MCF 10A (cell line): ENCODE measurements at regions not wholly inside any gene's neighbourhood (a gene's known extent, or its start where the extent isn't known, plus 50 kb on each side); places are given as distances from the start of the nearest gene placed in this dataset.

ENCODE experiments used
- BruUV-seq: library from RNA; stranded (reverse); fragments of 400-500 nt; replicated peaks from 2 replicates; lab custom pipeline; 2021; lab: Mats Ljungman, UMichigan
- CTCF ChIA-PET: fragments of 300-600 bp; sonication (Branson Sonifier 250); formaldehyde crosslinking; extraction: SDS; loops from one replicate; lab custom pipeline; 2021; ENCODE audit warnings: antibody characterized with exemption, inconsistent platforms; lab: Yijun Ruan, JAX
- POLR2A ChIA-PET: fragments of 300-600, 350-650 bp; sonication (Branson Sonifier 250); formaldehyde crosslinking; extraction: SDS; loops from one replicate; lab custom pipeline; 2020; ENCODE audit warnings: antibody characterized with exemption, inconsistent platforms; lab: Yijun Ruan, JAX
- DNase-seq: peaks from one replicate; pipeline ENCODE4 v3.0.0-alpha.2; 2018; ENCODE audit not compliant: unreplicated experiment
- H3K27ac Mint-ChIP-seq: one replicate; pipeline ENCODE4 v1.8.0; 2022; ENCODE audit warnings: mild to moderate bottlenecking, low read depth, mixed read lengths; ENCODE audit not compliant: unreplicated experiment
- H3K27me3 Mint-ChIP-seq: one replicate; pipeline ENCODE4 v1.8.0; 2022; ENCODE audit warnings: mixed read lengths; ENCODE audit not compliant: insufficient read depth, unreplicated experiment
- H3K36me3 Mint-ChIP-seq: one replicate; pipeline ENCODE4 v1.8.0; 2022; ENCODE audit warnings: mild to moderate bottlenecking, moderate library complexity, mixed read lengths; ENCODE audit not compliant: insufficient read depth, unreplicated experiment
- H3K4me1 Mint-ChIP-seq: one replicate; pipeline ENCODE4 v1.8.0; 2022; ENCODE audit warnings: mixed read lengths; ENCODE audit not compliant: insufficient read depth, unreplicated experiment
- H3K4me3 Mint-ChIP-seq: one replicate; pipeline ENCODE4 v1.8.0; 2022; ENCODE audit warnings: mild to moderate bottlenecking, moderate library complexity, mixed read lengths; ENCODE audit not compliant: unreplicated experiment
- H3K9me3 Mint-ChIP-seq: one replicate; pipeline ENCODE4 v1.8.0; 2022; ENCODE audit warnings: mixed read lengths; ENCODE audit not compliant: unreplicated experiment
- intact Hi-C: fragments of 100-400 bp; cut with micrococcal nuclease; formaldehyde crosslinking; loops from 2 replicates; pipeline ENCODE4 v1.14.1; 2022
- TF ChIP-seq, protein P1 (sequence below): fragments of 200-600 bp; IDR thresholded peaks from one replicate; pipeline ENCODE4 v1.8.0; 2022; ENCODE audit warnings: antibody characterized with exemption, mild to moderate bottlenecking; ENCODE audit not compliant: unreplicated experiment

DNA sequence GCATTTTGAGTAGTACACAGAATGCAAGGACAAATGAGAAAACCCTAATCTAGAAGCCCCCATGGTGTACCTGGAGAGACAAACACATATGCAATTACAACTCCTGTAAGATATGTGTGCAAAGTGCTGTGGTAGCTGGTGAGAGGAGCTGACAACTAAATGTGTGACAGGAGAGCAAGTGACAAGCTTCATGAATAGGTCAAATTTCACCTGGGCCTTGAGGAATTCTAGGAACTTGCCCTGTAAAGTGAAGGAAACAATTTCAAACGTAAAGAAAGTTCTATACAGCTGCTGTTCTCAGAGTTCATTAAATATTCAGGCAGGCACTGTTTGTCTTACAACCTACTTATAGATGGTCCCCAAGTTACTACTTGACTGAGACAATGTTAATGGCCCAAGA is 437.0 kb downstream of the TUSC7 start:
- POLR2A ChIA-PET = no interaction called here

DNA sequence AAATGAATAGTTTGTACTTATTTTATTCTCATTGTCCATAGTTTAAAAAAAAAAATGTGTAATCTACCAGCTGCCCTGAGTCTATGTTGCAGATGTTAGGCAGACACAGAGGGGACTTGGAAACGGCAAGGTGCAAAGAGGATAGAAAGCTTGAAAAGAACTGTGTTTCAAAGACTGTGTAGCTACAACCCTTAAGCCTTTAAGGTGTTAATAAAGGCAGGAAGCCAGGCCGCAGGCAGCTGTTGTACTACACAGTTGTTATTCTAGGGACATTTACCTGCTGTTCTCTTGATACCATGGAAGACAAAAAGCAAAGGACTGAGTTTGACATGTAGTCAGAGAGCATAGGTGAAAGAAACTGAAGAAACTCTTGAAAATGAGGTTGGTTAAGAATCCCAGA is 440.0 kb downstream of the TUSC7 start:
- intact Hi-C loops = no loop called here
- CTCF ChIA-PET = interaction anchor here (0.6 to 0.8 kb wide), 2 partner anchors 12 to 91 kb away, joined by 3 to 4 read pairs; no protein-coding TSS in a partner anchor
- Mint-ChIP-seq H3K4me3 (no peak overlapping the region), H3K9me3 (no peaks in the 10 kb centered on the region), H3K27me3 (peaks cover 69% of the 10 kb centered on the region), H3K27ac (no peak overlapping the region), H3K36me3 (no peaks in the 10 kb centered on the region), H3K4me1 (no peaks in the 10 kb centered on the region)
- DNase-seq = no peak
- BruUV-seq = no TSS peak
- POLR2A ChIA-PET = interaction anchor here (0.7 kb wide), 1 partner anchor 405 kb away, joined by 3 read pairs; no protein-coding TSS in a partner anchor
- TF ChIP-seq, protein P1, sequence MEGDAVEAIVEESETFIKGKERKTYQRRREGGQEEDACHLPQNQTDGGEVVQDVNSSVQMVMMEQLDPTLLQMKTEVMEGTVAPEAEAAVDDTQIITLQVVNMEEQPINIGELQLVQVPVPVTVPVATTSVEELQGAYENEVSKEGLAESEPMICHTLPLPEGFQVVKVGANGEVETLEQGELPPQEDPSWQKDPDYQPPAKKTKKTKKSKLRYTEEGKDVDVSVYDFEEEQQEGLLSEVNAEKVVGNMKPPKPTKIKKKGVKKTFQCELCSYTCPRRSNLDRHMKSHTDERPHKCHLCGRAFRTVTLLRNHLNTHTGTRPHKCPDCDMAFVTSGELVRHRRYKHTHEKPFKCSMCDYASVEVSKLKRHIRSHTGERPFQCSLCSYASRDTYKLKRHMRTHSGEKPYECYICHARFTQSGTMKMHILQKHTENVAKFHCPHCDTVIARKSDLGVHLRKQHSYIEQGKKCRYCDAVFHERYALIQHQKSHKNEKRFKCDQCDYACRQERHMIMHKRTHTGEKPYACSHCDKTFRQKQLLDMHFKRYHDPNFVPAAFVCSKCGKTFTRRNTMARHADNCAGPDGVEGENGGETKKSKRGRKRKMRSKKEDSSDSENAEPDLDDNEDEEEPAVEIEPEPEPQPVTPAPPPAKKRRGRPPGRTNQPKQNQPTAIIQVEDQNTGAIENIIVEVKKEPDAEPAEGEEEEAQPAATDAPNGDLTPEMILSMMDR = no peak

More for the DNA sequence above, 437.0 kb downstream of the TUSC7 start:
- Mint-ChIP-seq H3K36me3 (no peaks in the 10 kb centered on the region), H3K9me3 (no peaks in the 10 kb centered on the region), H3K27ac (no peak overlapping the region), H3K4me1 (no peaks in the 10 kb centered on the region), H3K4me3 (no peak overlapping the region), H3K27me3 (peaks cover 66% of the 10 kb centered on the region)
- BruUV-seq = no TSS peak
- DNase-seq = no peak
- CTCF ChIA-PET = no interaction called here
- intact Hi-C loops = no loop called here
- TF ChIP-seq, protein P1 = no peak

DNA sequence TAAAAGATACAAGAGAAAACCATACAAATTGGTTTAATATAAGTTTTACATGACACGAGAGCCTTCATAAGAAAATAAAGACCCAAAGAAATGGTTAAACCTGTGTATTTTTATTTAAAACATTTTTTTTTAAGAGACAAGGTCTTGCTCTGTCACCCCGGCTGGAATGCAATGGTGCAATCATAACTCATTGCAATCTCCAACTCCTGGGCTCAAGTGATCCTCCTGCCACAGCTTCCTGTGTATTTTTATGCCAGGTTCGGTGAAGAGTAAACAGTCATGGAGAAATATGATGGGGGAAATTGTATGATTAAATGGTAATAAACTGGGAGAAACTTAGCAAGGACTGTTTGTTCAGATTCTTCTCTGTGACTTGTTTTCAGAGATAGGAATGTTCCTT is 441.0 kb downstream of the TUSC7 start:
- Mint-ChIP-seq H3K9me3 (no peaks in the 10 kb centered on the region), H3K4me3 (no peak overlapping the region), H3K4me1 (no peaks in the 10 kb centered on the region), H3K36me3 (no peaks in the 10 kb centered on the region), H3K27me3 (peaks cover 71% of the 10 kb centered on the region), H3K27ac (no peak overlapping the region)
- TF ChIP-seq, protein P1 = no peak
- intact Hi-C loops = no loop called here
- ChIA-PET CTCF (interaction anchor here (0.5 to 0.7 kb wide), 2 partner anchors 375 to 498 kb away, joined by 3 read pairs; no protein-coding TSS in a partner anchor), POLR2A (no interaction called here)
- DNase-seq = no peak
- no TSS peak for BruUV-seq

DNA sequence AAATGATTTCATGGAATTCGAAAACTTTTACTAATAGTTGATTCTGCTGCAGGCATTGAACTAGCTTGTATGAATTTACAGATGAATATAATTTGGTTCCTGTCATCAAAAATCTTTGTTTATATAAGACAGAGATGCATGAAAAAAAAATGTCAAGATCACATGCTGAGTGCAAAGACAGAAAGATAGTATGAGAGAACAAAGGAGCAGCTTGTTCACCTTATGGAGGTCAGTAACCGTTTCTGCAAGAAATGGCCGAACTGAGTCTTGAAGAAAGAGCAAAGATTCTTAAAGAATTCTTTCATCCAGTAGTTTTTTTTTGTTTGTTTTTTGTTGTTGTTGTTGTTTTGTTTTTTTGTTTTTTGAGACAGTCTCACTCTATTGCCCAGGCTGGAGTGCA is 450.6 kb downstream of the TUSC7 start:
- Mint-ChIP-seq H3K36me3 (no peaks in the 10 kb centered on the region), H3K4me3 (no peak overlapping the region), H3K27ac (no peak overlapping the region), H3K4me1 (no peaks in the 10 kb centered on the region), H3K9me3 (no peaks in the 10 kb centered on the region), H3K27me3 (peaks cover 22% of the 10 kb centered on the region)
- POLR2A ChIA-PET = no interaction called here
- no TSS peak for BruUV-seq
- TF ChIP-seq, protein P1 = no peak
- intact Hi-C loops = no loop called here
- CTCF ChIA-PET = no interaction called here
- no peak for DNase-seq
